ENCODE measurements at regions not wholly inside any gene's neighbourhood (a gene's known extent, or its start where the extent isn't known, plus 50 kb on each side); places are given as distances from the start of the nearest gene placed in this dataset.
"Not testable (repeated sequence)": the region's sequence is repeated elsewhere in the genome, so short reads cannot be mapped to it uniquely, and the experiment has no call there.

- no peak overlapping the region for H3K9ac ChIP-seq (ENCODE audit: low read length)
- H3K36me3 ChIP-seq (replicated peaks; ENCODE audit: insufficient read depth, low read length), result no peaks in the 10 kb centered on the region
- no peak overlapping the region for H2AFZ ChIP-seq (ENCODE audit: low read length)
- H3K79me2 ChIP-seq (ENCODE audit: low read length), result no peaks in the 10 kb centered on the region
- H3K9me2 ChIP-seq (replicated peaks; ENCODE audit: insufficient read depth, low read length), result no peaks in the 10 kb centered on the region
- no peaks in the 10 kb centered on the region for H3K27me3 ChIP-seq (replicated peaks; ENCODE audit: insufficient read depth, low read length)
- no peak overlapping the region for H3K4me2 ChIP-seq (ENCODE audit: low read depth, low read length)
- H3K27ac ChIP-seq (ENCODE audit: low read length), result no peak overlapping the region
- H3K4me1 ChIP-seq (ENCODE audit: low read length), result no peaks in the 10 kb centered on the region
- DNase-seq, result no peak
- H3K4me3 ChIP-seq (ENCODE audit: low read length), result no peak overlapping the region
- no peak for TF ChIP-seq EZH2phosphoT487 (IDR thresholded peaks at IDR 0.05; ENCODE audit: low read length)
- no peak for TF ChIP-seq EZH2 (optimal IDR thresholded peaks at IDR 0.05; ENCODE audit: low read depth, low read length)
- TF ChIP-seq, protein P1, sequence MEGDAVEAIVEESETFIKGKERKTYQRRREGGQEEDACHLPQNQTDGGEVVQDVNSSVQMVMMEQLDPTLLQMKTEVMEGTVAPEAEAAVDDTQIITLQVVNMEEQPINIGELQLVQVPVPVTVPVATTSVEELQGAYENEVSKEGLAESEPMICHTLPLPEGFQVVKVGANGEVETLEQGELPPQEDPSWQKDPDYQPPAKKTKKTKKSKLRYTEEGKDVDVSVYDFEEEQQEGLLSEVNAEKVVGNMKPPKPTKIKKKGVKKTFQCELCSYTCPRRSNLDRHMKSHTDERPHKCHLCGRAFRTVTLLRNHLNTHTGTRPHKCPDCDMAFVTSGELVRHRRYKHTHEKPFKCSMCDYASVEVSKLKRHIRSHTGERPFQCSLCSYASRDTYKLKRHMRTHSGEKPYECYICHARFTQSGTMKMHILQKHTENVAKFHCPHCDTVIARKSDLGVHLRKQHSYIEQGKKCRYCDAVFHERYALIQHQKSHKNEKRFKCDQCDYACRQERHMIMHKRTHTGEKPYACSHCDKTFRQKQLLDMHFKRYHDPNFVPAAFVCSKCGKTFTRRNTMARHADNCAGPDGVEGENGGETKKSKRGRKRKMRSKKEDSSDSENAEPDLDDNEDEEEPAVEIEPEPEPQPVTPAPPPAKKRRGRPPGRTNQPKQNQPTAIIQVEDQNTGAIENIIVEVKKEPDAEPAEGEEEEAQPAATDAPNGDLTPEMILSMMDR (IDR thresholded peaks at IDR 0.05; ENCODE audit: low read length), result no peak
- H4K20me1 ChIP-seq (ENCODE audit: insufficient read depth, low read length), result no peaks in the 10 kb centered on the region
- no peaks in the 10 kb centered on the region for H3K9me3 ChIP-seq (replicated peaks; ENCODE audit: insufficient read depth, low read length)
- H3F3A ChIP-seq (ENCODE audit: insufficient read depth, low read length), result no peaks in the 10 kb centered on the region
Measured at GRCh38 chr16:17038415-17038814, 432.3 kb downstream of the XYLT1 start.

- H3K9me2 ChIP-seq (replicated peaks; ENCODE audit: insufficient read depth, low read length); H3K27me3 ChIP-seq (replicated peaks; ENCODE audit: insufficient read depth, low read length); H3K9me3 ChIP-seq (replicated peaks; ENCODE audit: insufficient read depth, low read length); H3K4me2 ChIP-seq (ENCODE audit: low read depth, low read length); H3K4me1 ChIP-seq (ENCODE audit: low read length); H3K27ac ChIP-seq (ENCODE audit: low read length); H3K36me3 ChIP-seq (replicated peaks; ENCODE audit: insufficient read depth, low read length); H4K20me1 ChIP-seq (ENCODE audit: insufficient read depth, low read length); DNase-seq; H2AFZ ChIP-seq (ENCODE audit: low read length); H3K9ac ChIP-seq (ENCODE audit: low read length); H3K79me2 ChIP-seq (ENCODE audit: low read length); H3K4me3 ChIP-seq (ENCODE audit: low read length); H3F3A ChIP-seq (ENCODE audit: insufficient read depth, low read length): not testable (repeated sequence)
Measured at GRCh38 chr16:17049109-17049508, 421.7 kb downstream of the XYLT1 start.

GRCh38 chr16:17050468-17050867 is 420.3 kb downstream of the XYLT1 start:
- Histone ChIP-seq H2AFZ (ENCODE audit: low read length) (no peak overlapping the region), H3F3A (ENCODE audit: insufficient read depth, low read length) (no peaks in the 10 kb centered on the region)

More at GRCh38 chr16:17050468-17050867, 420.3 kb downstream of the XYLT1 start:
- Histone ChIP-seq H3K79me2 (ENCODE audit: low read length) (no peaks in the 10 kb centered on the region), H3K4me3 (ENCODE audit: low read length) (no peak overlapping the region), H4K20me1 (ENCODE audit: insufficient read depth, low read length) (no peaks in the 10 kb centered on the region), H3K4me2 (ENCODE audit: low read depth, low read length) (no peak overlapping the region), H3K27me3 (replicated peaks; ENCODE audit: insufficient read depth, low read length) (no peaks in the 10 kb centered on the region), H3K9me3 (replicated peaks; ENCODE audit: insufficient read depth, low read length) (no peaks in the 10 kb centered on the region), H3K9me2 (replicated peaks; ENCODE audit: insufficient read depth, low read length) (no peaks in the 10 kb centered on the region), H3K36me3 (replicated peaks; ENCODE audit: insufficient read depth, low read length) (no peaks in the 10 kb centered on the region), H3K27ac (ENCODE audit: low read length) (no peak overlapping the region), H3K4me1 (ENCODE audit: low read length) (no peaks in the 10 kb centered on the region), H3K9ac (ENCODE audit: low read length) (no peak overlapping the region)
- no peak for DNase-seq
- TF ChIP-seq, protein P1 (IDR thresholded peaks at IDR 0.05; ENCODE audit: low read length), result no peak
- TF ChIP-seq EZH2phosphoT487 (IDR thresholded peaks at IDR 0.05; ENCODE audit: low read length) (no peak), EZH2 (optimal IDR thresholded peaks at IDR 0.05; ENCODE audit: low read depth, low read length) (no peak)
